ENCODE measurements at regions not wholly inside any gene's neighbourhood (a gene's known extent, or its start where the extent isn't known, plus 50 kb on each side); places are given as distances from the start of the nearest gene placed in this dataset.

DNA sequence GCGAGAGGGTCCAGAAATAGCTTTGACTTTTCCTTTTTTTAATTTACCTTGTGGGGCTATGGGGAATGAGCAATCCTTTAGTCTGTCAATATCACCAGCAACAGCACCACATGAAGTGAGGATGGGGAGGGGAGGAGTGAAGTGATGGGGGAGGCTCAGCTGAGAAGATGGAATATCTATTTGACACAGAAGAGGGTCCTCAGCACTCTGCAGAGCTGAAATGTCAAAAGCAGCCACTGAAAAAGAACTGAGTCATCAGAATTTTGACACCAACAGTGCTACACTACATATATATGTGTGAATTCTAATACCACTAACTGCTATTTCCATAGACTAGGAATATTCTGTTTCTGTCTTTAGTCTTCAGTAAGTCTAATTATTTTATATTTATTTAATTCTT is 427.0 kb upstream of the PBX1 start:
- TF ChIP-seq, protein P1, sequence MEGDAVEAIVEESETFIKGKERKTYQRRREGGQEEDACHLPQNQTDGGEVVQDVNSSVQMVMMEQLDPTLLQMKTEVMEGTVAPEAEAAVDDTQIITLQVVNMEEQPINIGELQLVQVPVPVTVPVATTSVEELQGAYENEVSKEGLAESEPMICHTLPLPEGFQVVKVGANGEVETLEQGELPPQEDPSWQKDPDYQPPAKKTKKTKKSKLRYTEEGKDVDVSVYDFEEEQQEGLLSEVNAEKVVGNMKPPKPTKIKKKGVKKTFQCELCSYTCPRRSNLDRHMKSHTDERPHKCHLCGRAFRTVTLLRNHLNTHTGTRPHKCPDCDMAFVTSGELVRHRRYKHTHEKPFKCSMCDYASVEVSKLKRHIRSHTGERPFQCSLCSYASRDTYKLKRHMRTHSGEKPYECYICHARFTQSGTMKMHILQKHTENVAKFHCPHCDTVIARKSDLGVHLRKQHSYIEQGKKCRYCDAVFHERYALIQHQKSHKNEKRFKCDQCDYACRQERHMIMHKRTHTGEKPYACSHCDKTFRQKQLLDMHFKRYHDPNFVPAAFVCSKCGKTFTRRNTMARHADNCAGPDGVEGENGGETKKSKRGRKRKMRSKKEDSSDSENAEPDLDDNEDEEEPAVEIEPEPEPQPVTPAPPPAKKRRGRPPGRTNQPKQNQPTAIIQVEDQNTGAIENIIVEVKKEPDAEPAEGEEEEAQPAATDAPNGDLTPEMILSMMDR (IDR thresholded peaks at IDR 0.05; ENCODE audit: extremely low read depth in 1 of 2, insufficient read depth in 1 of 2, low read depth in 1 of 2, low read length in 2 of 2) = no peak
- TF ChIP-seq, protein P2, sequence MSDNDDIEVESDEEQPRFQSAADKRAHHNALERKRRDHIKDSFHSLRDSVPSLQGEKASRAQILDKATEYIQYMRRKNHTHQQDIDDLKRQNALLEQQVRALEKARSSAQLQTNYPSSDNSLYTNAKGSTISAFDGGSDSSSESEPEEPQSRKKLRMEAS (IDR thresholded peaks at IDR 0.05; ENCODE audit: insufficient read depth, insufficient read length) = no peak
- no peak for TF ChIP-seq POLR2AphosphoS5 (IDR thresholded peaks at IDR 0.05; ENCODE audit: insufficient read depth, low read depth, low read length)
- no peak for TF ChIP-seq POLR2A (IDR thresholded peaks at IDR 0.05; ENCODE audit: low read depth, low read length)
- no peak for TF ChIP-seq EZH2 (IDR thresholded peaks at IDR 0.05; ENCODE audit: borderline replicate concordance, low read depth, low read length, severe bottlenecking)
- TF ChIP-seq MYC (IDR thresholded peaks at IDR 0.05; ENCODE audit: low read depth, low read length) = no peak
- TF ChIP-seq FOS (IDR thresholded peaks at IDR 0.05; ENCODE audit: borderline replicate concordance, insufficient read depth, low read length) = no peak
- TF ChIP-seq JUN (IDR thresholded peaks at IDR 0.05; ENCODE audit: borderline replicate concordance, insufficient read depth, insufficient read length, low read depth) = no peak
- no peak for TF ChIP-seq GATA2 (IDR thresholded peaks at IDR 0.05; ENCODE audit: insufficient read depth, insufficient read length, low read depth, low read length)
